ENCODE measurements at regions not wholly inside any gene's neighbourhood (a gene's known extent, or its start where the extent isn't known, plus 50 kb on each side); places are given as distances from the start of the nearest gene placed in this dataset.

DNA sequence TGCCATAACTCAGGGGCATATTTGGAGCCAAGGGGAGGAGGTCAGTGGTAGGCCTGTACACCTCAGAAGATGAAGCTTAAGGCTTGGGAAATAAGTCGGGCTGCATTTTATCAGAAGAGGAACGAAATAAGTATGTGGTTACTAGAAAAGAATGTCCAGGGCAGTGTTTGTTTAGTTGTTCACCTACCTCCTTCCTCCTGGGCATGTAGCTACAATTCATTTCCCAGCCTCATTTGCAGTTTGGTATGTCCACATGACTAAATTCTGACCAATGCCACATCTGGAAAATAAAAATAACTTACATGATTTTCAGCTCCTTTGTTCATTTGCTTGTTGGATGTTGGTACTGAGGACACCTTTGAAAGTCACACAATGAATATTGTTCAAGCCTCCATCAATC lies 294.5 kb upstream of the RGS17 start:
- TF ChIP-seq, protein P1, sequence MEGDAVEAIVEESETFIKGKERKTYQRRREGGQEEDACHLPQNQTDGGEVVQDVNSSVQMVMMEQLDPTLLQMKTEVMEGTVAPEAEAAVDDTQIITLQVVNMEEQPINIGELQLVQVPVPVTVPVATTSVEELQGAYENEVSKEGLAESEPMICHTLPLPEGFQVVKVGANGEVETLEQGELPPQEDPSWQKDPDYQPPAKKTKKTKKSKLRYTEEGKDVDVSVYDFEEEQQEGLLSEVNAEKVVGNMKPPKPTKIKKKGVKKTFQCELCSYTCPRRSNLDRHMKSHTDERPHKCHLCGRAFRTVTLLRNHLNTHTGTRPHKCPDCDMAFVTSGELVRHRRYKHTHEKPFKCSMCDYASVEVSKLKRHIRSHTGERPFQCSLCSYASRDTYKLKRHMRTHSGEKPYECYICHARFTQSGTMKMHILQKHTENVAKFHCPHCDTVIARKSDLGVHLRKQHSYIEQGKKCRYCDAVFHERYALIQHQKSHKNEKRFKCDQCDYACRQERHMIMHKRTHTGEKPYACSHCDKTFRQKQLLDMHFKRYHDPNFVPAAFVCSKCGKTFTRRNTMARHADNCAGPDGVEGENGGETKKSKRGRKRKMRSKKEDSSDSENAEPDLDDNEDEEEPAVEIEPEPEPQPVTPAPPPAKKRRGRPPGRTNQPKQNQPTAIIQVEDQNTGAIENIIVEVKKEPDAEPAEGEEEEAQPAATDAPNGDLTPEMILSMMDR (conservative IDR thresholded peaks at IDR 0.05; ENCODE audit: low read length): no peak
- TF ChIP-seq EZH2phosphoT487 (IDR thresholded peaks at IDR 0.05; ENCODE audit: borderline replicate concordance, low read depth, low read length): no peak
